ENCODE measurements at regions not wholly inside any gene's neighbourhood (a gene's known extent, or its start where the extent isn't known, plus 50 kb on each side); places are given as distances from the start of the nearest gene placed in this dataset.

DNA sequence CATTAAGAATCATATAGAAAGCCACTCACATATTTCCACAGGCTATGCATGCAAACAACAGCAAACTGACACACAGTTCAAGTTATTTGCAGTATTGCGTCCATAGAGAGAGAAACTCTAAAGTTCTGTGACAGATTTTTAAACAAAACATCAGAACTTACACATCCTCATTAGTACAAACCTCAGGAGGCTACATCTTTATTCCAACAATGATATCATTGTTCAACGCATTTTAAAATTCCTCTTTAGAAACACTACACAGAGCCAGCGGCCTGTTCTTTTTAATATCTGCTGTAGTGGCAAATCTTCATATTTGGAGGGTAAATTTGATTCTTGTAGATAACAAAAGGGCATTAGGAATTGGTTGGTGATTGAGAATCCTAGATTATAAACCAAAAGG lies 55.9 kb upstream of the NFE2L3 start:
- Histone ChIP-seq H3K36me3 (no peaks in the 10 kb centered on the region), H3K4me1 (no peaks in the 10 kb centered on the region), H3K9me3 (no peaks in the 10 kb centered on the region), H3K27me3 (no peaks in the 10 kb centered on the region), H3K27ac (no peak overlapping the region), H3K4me3 (no peak overlapping the region)
- FAIRE-seq (no peak), ATAC-seq (no peak), DNase-seq (no peak)
- intact Hi-C loops (cut with DNase I) = no loop called here
- WGBS, 2 donors = 78 to 83% methylated on average over 3 of the region's 3 CpGs
- TF ChIP-seq, protein P1, sequence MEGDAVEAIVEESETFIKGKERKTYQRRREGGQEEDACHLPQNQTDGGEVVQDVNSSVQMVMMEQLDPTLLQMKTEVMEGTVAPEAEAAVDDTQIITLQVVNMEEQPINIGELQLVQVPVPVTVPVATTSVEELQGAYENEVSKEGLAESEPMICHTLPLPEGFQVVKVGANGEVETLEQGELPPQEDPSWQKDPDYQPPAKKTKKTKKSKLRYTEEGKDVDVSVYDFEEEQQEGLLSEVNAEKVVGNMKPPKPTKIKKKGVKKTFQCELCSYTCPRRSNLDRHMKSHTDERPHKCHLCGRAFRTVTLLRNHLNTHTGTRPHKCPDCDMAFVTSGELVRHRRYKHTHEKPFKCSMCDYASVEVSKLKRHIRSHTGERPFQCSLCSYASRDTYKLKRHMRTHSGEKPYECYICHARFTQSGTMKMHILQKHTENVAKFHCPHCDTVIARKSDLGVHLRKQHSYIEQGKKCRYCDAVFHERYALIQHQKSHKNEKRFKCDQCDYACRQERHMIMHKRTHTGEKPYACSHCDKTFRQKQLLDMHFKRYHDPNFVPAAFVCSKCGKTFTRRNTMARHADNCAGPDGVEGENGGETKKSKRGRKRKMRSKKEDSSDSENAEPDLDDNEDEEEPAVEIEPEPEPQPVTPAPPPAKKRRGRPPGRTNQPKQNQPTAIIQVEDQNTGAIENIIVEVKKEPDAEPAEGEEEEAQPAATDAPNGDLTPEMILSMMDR (IDR thresholded peaks at IDR 0.05) = no peak

GRCh38 chr7:26097837-26098668 lies 53.9 kb upstream of the NFE2L3 start:
- H3K27ac ChIP-seq = no peak overlapping the region
- H3K27me3 ChIP-seq = no peaks in the 10 kb centered on the region
- ATAC-seq = no peak
- intact Hi-C loops (cut with DNase I) = no loop called here
- no peak for FAIRE-seq
- no peaks in the 10 kb centered on the region for H3K4me1 ChIP-seq
- H3K36me3 ChIP-seq = no peaks in the 10 kb centered on the region
- DNase-seq = no peak
- TF ChIP-seq, protein P1 (IDR thresholded peaks at IDR 0.05) = no peak
- H3K9me3 ChIP-seq = no peaks in the 10 kb centered on the region
- H3K4me3 ChIP-seq = no peak overlapping the region
- WGBS, 2 donors = 88 to 93% methylated on average over 7 of the region's 7 CpGs

DNA sequence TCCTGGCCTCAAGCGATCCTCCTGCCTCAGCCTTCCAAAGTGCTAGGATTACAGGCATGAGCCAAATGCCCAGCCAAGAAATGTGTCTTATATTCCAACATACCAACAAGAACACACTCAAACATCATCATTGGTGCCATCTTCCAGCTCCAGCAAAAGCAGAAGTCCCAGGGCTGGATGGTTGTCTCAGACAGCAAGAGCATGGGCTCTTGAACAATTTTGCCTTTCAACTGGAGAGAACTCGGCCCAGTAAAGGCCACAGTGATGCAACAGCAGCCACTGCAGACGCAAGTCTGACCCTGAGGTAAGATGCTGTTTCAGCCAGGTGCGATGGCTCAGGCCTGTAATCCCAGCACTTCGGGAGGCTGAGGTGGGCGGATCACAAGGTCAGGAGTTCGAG lies 52.8 kb upstream of the NFE2L3 start:
- no peak for ATAC-seq

GRCh38 chr7:26100406-26101339 lies 51.3 kb upstream of the NFE2L3 start:
- intact Hi-C loops (cut with DNase I) = no loop called here
- H3K36me3 ChIP-seq = no peaks in the 10 kb centered on the region
- TF ChIP-seq, protein P1 (IDR thresholded peaks at IDR 0.05) = no peak
- DNase-seq (no peak), ATAC-seq (peak in 2 of 4 donors; percentile 30 to 59), FAIRE-seq (no peak)
- WGBS, 2 donors = 90 to 92% methylated on average over 17 of the region's 17 CpGs
- H3K9me3 ChIP-seq = no peaks in the 10 kb centered on the region
- H3K4me3 ChIP-seq = no peak overlapping the region
- H3K27ac ChIP-seq = no peak overlapping the region
- no peaks in the 10 kb centered on the region for H3K4me1 ChIP-seq
- H3K27me3 ChIP-seq = no peaks in the 10 kb centered on the region

More for the DNA sequence above, 52.8 kb upstream of the NFE2L3 start:
- intact Hi-C loops (cut with DNase I) = no loop called here
- TF ChIP-seq, protein P1 (IDR thresholded peaks at IDR 0.05) = no peak
- FAIRE-seq (no peak), DNase-seq (no peak)
- Histone ChIP-seq H3K36me3 (no peaks in the 10 kb centered on the region), H3K9me3 (no peaks in the 10 kb centered on the region), H3K27ac (no peak overlapping the region), H3K27me3 (no peaks in the 10 kb centered on the region), H3K4me3 (no peak overlapping the region), H3K4me1 (no peaks in the 10 kb centered on the region)
- WGBS, 2 donors = 90 to 91% methylated on average over 7 of the region's 7 CpGs
